OCI-LY1 (cell line): ENCODE measurements at regions not wholly inside any gene's neighbourhood (a gene's known extent, or its start where the extent isn't known, plus 50 kb on each side); places are given as distances from the start of the nearest gene placed in this dataset.

Experiments
- H2AFZ ChIP-seq: fragments of 200-600 bp; sonication (generic), shearing (Covaris generic); 2 replicates; pipeline ENCODE4 v1.6.0; 2014; ENCODE audit warnings: antibody characterized with exemption, mild to moderate bottlenecking, low read length
- H3F3A ChIP-seq: fragments of 200-600 bp; sonication (generic), shearing (Covaris generic); 2 replicates; pipeline ENCODE4 v1.6.0; 2014; ENCODE audit warnings: mild to moderate bottlenecking, antibody characterized with exemption, low read length, moderate library complexity; ENCODE audit not compliant: insufficient read depth
- H3K27ac ChIP-seq: fragments of 200-600 bp; sonication (generic); 2 replicates; pipeline ENCODE4 v1.5.1; 2014; ENCODE audit warnings: low read length, mixed run types, mild to moderate bottlenecking, low read depth; ENCODE audit not compliant: poor library complexity, severe bottlenecking
- H3K27me3 ChIP-seq: fragments of 200-600 bp; sonication (generic); 2 replicates; pipeline ENCODE4 v1.6.0; 2014; ENCODE audit warnings: antibody characterized with exemption, mild to moderate bottlenecking, low read length, moderate library complexity; ENCODE audit not compliant: insufficient read depth
- H3K36me3 ChIP-seq: fragments of 200-600 bp; sonication (generic); 2 replicates; pipeline ENCODE4 v1.6.1; 2014; ENCODE audit warnings: mild to moderate bottlenecking, antibody characterized with exemption, low read length, moderate library complexity, mixed read lengths; ENCODE audit not compliant: insufficient read depth
- H3K4me1 ChIP-seq: fragments of 200-600 bp; sonication (generic); 2 replicates; pipeline ENCODE4 v1.5.1; 2014; ENCODE audit warnings: mild to moderate bottlenecking, low read length, moderate library complexity; ENCODE audit not compliant: insufficient read depth, severe bottlenecking
- H3K4me2 ChIP-seq: fragments of 200-600 bp; sonication (generic), shearing (Covaris generic); 2 replicates; pipeline ENCODE4 v1.6.1; 2014; ENCODE audit warnings: low read length
- H3K4me3 ChIP-seq: fragments of 200-600 bp; sonication (generic); 2 replicates; pipeline ENCODE4 v1.5.1; 2014; ENCODE audit warnings: low read length, low read depth, mild to moderate bottlenecking, mixed read lengths; ENCODE audit not compliant: poor library complexity, severe bottlenecking
- H3K79me2 ChIP-seq: fragments of 200-600 bp; shearing (Covaris generic); 2 replicates; pipeline ENCODE4 v1.6.1; 2016; ENCODE audit warnings: mixed run types, low read length, mixed read lengths; ENCODE audit not compliant: insufficient read depth
- H3K9ac ChIP-seq: fragments of 200-600 bp; sonication (generic), shearing (Covaris generic); 2 replicates; pipeline ENCODE4 v1.6.1; 2014; ENCODE audit warnings: mild to moderate bottlenecking, low read length, mixed read lengths
- H3K9me2 ChIP-seq: fragments of 200-600 bp; sonication (generic), shearing (Covaris generic); 2 replicates; pipeline ENCODE4 v1.6.1; 2014; ENCODE audit warnings: low read depth, mild to moderate bottlenecking, low read length, mixed read lengths
- H3K9me3 ChIP-seq: fragments of 200-600 bp; shearing (Covaris generic); 2 replicates; pipeline ENCODE4 v1.6.1; 2014; ENCODE audit warnings: low read length, mixed read lengths
- H4K20me1 ChIP-seq: fragments of 200-600 bp; sonication (generic), shearing (Covaris generic); 2 replicates; pipeline ENCODE4 v1.6.0; 2016; ENCODE audit warnings: mild to moderate bottlenecking, low read length; ENCODE audit not compliant: insufficient read depth
- EZH2 ChIP-seq: fragments of 200-600 bp; sonication (generic), shearing (Covaris generic); IDR thresholded peaks from 2 replicates; pipeline ENCODE4 v1.8.0; 2017; ENCODE audit warnings: borderline replicate concordance, mixed run types, mild to moderate bottlenecking, antibody characterized with exemption, low read length, moderate library complexity, mixed read lengths
- TF ChIP-seq, protein P1 (sequence below): fragments of 200-600 bp; sonication (generic), shearing (Covaris generic); IDR thresholded peaks from 2 replicates; pipeline ENCODE4 v1.5.1; 2017; ENCODE audit warnings: mild to moderate bottlenecking, antibody characterized with exemption, low read length, moderate library complexity, mixed read lengths

DNA sequence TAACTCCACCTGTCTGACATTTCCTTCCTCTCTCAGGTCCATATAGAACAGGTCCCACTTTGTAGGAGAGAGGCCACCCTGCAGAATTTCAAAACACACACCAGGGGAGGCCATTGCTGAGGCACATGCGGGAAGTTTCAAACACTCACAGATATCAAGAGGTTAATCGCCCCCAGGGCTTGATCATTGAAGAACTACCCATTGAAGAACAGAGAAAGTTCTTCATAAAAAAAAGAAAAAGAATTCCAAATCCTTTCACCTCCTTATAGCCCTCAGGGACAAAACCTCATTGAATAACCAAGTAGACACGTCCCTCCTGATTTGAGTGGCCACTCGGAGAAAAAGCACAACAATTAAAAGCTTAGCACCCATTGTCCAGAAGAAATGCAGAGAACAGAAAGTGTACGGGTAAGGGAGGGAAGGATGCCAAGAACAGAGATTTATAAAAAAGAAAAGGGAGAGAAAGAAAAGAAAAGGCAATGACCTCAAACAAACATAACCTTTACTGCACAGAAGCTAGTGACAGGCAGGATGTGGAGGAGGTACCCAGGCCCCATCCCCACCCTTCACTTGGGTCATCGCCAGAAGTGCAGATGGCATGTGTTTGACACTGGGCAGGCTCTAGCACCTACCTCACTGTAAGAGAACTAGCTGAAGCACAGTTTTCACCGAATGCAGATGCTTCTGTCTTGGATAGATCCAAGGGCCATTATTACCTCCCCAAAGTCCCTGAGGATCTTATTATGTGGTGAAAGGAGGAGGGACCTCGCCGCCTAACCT, 112.3 kb upstream of the HES1 start:
- H3K4me1 ChIP-seq: no peaks in the 10 kb centered on the region
- no peaks in the 10 kb centered on the region for H3K79me2 ChIP-seq
- no peaks in the 10 kb centered on the region for H3K36me3 ChIP-seq
- H3K27ac ChIP-seq: no peak overlapping the region
- no peak overlapping the region for H3K4me3 ChIP-seq
- 0 out of 2 replicates have a peak, but pooled peaks cover 4% of the 10 kb centered on the region for H3K27me3 ChIP-seq
- H2AFZ ChIP-seq: no peak overlapping the region
- H3K9ac ChIP-seq: no peak overlapping the region
- no peaks in the 10 kb centered on the region for H3F3A ChIP-seq
- no peaks in the 10 kb centered on the region for H3K9me2 ChIP-seq
- H3K9me3 ChIP-seq: no peaks in the 10 kb centered on the region
- H4K20me1 ChIP-seq: no peaks in the 10 kb centered on the region
- H3K4me2 ChIP-seq: no peak overlapping the region
- TF ChIP-seq, protein P1, sequence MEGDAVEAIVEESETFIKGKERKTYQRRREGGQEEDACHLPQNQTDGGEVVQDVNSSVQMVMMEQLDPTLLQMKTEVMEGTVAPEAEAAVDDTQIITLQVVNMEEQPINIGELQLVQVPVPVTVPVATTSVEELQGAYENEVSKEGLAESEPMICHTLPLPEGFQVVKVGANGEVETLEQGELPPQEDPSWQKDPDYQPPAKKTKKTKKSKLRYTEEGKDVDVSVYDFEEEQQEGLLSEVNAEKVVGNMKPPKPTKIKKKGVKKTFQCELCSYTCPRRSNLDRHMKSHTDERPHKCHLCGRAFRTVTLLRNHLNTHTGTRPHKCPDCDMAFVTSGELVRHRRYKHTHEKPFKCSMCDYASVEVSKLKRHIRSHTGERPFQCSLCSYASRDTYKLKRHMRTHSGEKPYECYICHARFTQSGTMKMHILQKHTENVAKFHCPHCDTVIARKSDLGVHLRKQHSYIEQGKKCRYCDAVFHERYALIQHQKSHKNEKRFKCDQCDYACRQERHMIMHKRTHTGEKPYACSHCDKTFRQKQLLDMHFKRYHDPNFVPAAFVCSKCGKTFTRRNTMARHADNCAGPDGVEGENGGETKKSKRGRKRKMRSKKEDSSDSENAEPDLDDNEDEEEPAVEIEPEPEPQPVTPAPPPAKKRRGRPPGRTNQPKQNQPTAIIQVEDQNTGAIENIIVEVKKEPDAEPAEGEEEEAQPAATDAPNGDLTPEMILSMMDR: no peak
- TF ChIP-seq EZH2: no peak

DNA sequence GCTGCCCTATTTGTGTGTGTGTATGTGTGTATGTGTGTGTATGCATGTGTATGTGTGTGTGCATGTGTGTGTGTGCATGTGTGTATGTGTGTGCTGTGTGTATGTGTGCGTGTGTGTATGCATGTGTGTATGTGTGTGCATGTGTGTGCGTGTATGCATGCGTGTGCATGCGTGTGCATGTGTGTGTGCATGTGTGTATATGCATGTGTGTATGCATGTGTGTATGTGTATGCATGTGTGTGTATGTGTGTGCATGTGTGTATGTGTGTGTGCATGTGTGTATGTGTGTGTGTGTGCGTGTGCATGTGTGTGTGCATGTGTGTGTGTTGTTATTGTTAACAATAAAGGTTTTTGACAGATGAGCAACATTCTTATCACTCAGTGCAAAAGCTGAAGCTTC, 110.8 kb upstream of the HES1 start:
- Histone ChIP-seq H3K79me2 (no peaks in the 10 kb centered on the region), H3K4me2 (no peak overlapping the region)

DNA sequence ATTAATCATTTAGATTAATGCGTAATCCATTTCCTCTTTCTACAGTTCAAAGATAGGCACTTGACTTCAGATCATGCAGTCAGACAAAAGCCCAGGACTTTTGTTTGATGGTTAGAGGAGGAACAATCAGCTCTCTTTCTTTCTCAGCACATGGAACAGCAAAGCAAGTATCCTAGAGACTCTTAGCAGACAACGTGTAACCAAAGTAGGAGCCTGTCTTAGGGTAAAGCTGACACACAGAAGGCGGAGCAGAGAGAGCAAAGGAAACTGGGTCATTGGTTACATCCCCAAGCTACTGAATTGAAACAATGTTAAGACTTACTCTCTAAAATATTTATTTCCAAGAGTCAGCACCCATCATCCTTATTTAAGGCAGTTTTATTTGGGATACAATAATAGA, 110.0 kb upstream of the HES1 start:
- no peak overlapping the region for H3K27ac ChIP-seq
- H3F3A ChIP-seq: no peaks in the 10 kb centered on the region
- H3K9me2 ChIP-seq: no peaks in the 10 kb centered on the region
- 0 out of 2 replicates have a peak, but pooled peaks cover 4% of the 10 kb centered on the region for H3K27me3 ChIP-seq
- no peak overlapping the region for H3K4me2 ChIP-seq
- TF ChIP-seq EZH2: no peak
- TF ChIP-seq, protein P1: no peak
- no peaks in the 10 kb centered on the region for H3K36me3 ChIP-seq
- H3K9me3 ChIP-seq: no peaks in the 10 kb centered on the region
- H3K9ac ChIP-seq: no peak overlapping the region
- H3K79me2 ChIP-seq: no peaks in the 10 kb centered on the region
- no peak overlapping the region for H3K4me3 ChIP-seq
- H3K4me1 ChIP-seq: no peaks in the 10 kb centered on the region
- H4K20me1 ChIP-seq: no peaks in the 10 kb centered on the region
- no peak overlapping the region for H2AFZ ChIP-seq

More for the DNA sequence above, 110.8 kb upstream of the HES1 start:
- H3K27ac ChIP-seq: no peak overlapping the region
- H3K36me3 ChIP-seq: no peaks in the 10 kb centered on the region
- H3K4me1 ChIP-seq: no peaks in the 10 kb centered on the region
- no peaks in the 10 kb centered on the region for H3K9me2 ChIP-seq
- H3K9me3 ChIP-seq: no peaks in the 10 kb centered on the region
- TF ChIP-seq, protein P1: no peak
- TF ChIP-seq EZH2: no peak
- H3K9ac ChIP-seq: no peak overlapping the region
- no peak overlapping the region for H3K4me3 ChIP-seq
- H4K20me1 ChIP-seq: no peaks in the 10 kb centered on the region
- 0 out of 2 replicates have a peak, but pooled peaks cover 4% of the 10 kb centered on the region for H3K27me3 ChIP-seq
- H3F3A ChIP-seq: no peaks in the 10 kb centered on the region
- H2AFZ ChIP-seq: no peak overlapping the region
